GM19455 (cell line): ENCODE measurements at regions not wholly inside any gene's neighbourhood (a gene's known extent, or its start where the extent isn't known, plus 50 kb on each side); places are given as distances from the start of the nearest gene placed in this dataset.
"Not testable (repeated sequence)": the region's sequence is repeated elsewhere in the genome, so short reads cannot be mapped to it uniquely, and the experiment has no call there.

Experiments used
- ATAC-seq: cut with Tn5 transposase; IDR thresholded peaks from one replicate; pipeline ENCODE4 v1.9.1; 2021; ENCODE audit not compliant: unreplicated experiment

GRCh38 chr3:178350763-178351162 is 185.5 kb upstream of the KCNMB2 start:
- no peak for ATAC-seq

- no peak for ATAC-seq
Observed at GRCh38 chr3:178352326-178353005, 183.8 kb upstream of the KCNMB2 start.

- ATAC-seq: no peak
Observed at GRCh38 chr3:178353006-178353694, 183.1 kb upstream of the KCNMB2 start.

- ATAC-seq: no peak
Observed at GRCh38 chr3:178359728-178360127, 176.5 kb upstream of the KCNMB2 start.

- not testable (repeated sequence) for ATAC-seq
Observed at GRCh38 chr3:178363048-178363447, 173.2 kb upstream of the KCNMB2 start.

GRCh38 chr3:178367817-178368617 is 168.2 kb upstream of the KCNMB2 start:
- no peak for ATAC-seq

- no peak for ATAC-seq
Observed at GRCh38 chr3:178369006-178369405, 167.2 kb upstream of the KCNMB2 start.

- no peak for ATAC-seq
Observed at GRCh38 chr3:178369811-178370210, 166.4 kb upstream of the KCNMB2 start.

GRCh38 chr3:178370387-178370786 is 165.8 kb upstream of the KCNMB2 start:
- no peak for ATAC-seq

GRCh38 chr3:178381555-178381954 is 154.7 kb upstream of the KCNMB2 start:
- no peak for ATAC-seq

GRCh38 chr3:178381971-178382448 is 154.2 kb upstream of the KCNMB2 start:
- no peak for ATAC-seq

GRCh38 chr3:178382449-178383061 is 153.7 kb upstream of the KCNMB2 start:
- ATAC-seq: no peak

- no peak for ATAC-seq
Observed at GRCh38 chr3:178384321-178385230, 151.7 kb upstream of the KCNMB2 start.

- ATAC-seq: no peak
Observed at GRCh38 chr3:178385280-178385952, 150.8 kb upstream of the KCNMB2 start.

- no peak for ATAC-seq
Observed at GRCh38 chr3:178386401-178386800, 149.8 kb upstream of the KCNMB2 start.

GRCh38 chr3:178386880-178387279 is 149.4 kb upstream of the KCNMB2 start:
- no peak for ATAC-seq

- no peak for ATAC-seq
Observed at GRCh38 chr3:178388473-178388872, 147.8 kb upstream of the KCNMB2 start.

- ATAC-seq: no peak
Observed at GRCh38 chr3:178389258-178389657, 147.0 kb upstream of the KCNMB2 start.

GRCh38 chr3:178392511-178392926 is 143.7 kb upstream of the KCNMB2 start:
- no peak for ATAC-seq

- no peak for ATAC-seq
Observed at GRCh38 chr3:178393146-178393545, 143.1 kb upstream of the KCNMB2 start.
